Ascending aorta (tissue), 2 donors: ENCODE measurements at regions not wholly inside any gene's neighbourhood (a gene's known extent, or its start where the extent isn't known, plus 50 kb on each side); places are given as distances from the start of the nearest gene placed in this dataset.
A peak's percentile ranks its signal among the peaks of the same experiment; 100 is the strongest.

Experiments
- DNase-seq, 2 donors: peaks; one replicate each; pipeline ENCODE4 v3.0.0-alpha.2; 2019; ENCODE audit warnings: low spot score in 2 of 2
- H3K27ac ChIP-seq, 2 donors: fragments of 200-600 bp; sonication (generic); one replicate each; pipeline ENCODE4 v1.5.1; 2016 to 2017; ENCODE audit warnings: mild to moderate bottlenecking in 1 of 2
- H3K27me3 ChIP-seq: fragments of 200-600 bp; sonication (generic); one replicate; pipeline ENCODE4 v1.5.1; 2017
- H3K36me3 ChIP-seq, 2 donors: fragments of 200-600 bp; sonication (generic); one replicate each; pipeline ENCODE4 v1.5.1; 2016
- H3K4me1 ChIP-seq, 2 donors: fragments of 200-600 bp; sonication (generic); one replicate each; pipeline ENCODE4 v1.5.1; 2016 to 2017; ENCODE audit warnings: mild to moderate bottlenecking in 1 of 2
- H3K4me3 ChIP-seq, 2 donors: fragments of 200-600 bp; sonication (generic); one replicate each; pipeline ENCODE4 v1.5.1; 2016 to 2017; ENCODE audit warnings: mild to moderate bottlenecking in 1 of 2
- H3K9me3 ChIP-seq, 2 donors: fragments of 200-600 bp; sonication (generic); one replicate each; pipeline ENCODE4 v1.5.1; 2016
- CTCF ChIP-seq, 3 experiments: fragments of 200-600 bp in 2 of 3; fragments of 450-650 bp in 1 of 3; sonication (generic) in 2 of 3; IDR thresholded peaks; one replicate each; pipeline ENCODE4 v1.5.1; 2016 to 2019; ENCODE audit warnings: antibody characterized with exemption in 3 of 3, mild to moderate bottlenecking in 1 of 3, moderate library complexity in 1 of 3
- intact Hi-C: fragments of 100-400 bp; cut with DNase I; formaldehyde crosslinking; loops from one replicate; pipeline ENCODE4 v1.15.1; 2023

- Histone ChIP-seq H3K36me3 (no peaks in the 10 kb centered on the region), H3K27ac (peak overlapping the region in 1 of 2 donors; percentile 29), H3K9me3 (no peaks in the 10 kb centered on the region), H3K4me1 (no peaks in the 10 kb centered on the region), H3K4me3 (no peak overlapping the region), H3K27me3 (no peaks in the 10 kb centered on the region)
- intact Hi-C loops = no loop called here
- TF ChIP-seq CTCF (IDR thresholded peaks at IDR 0.05) = no peak
- DNase-seq = no peak
Observed at GRCh38 chr12:88309546-88309945, 167.4 kb downstream of the TMTC3 start.

- TF ChIP-seq CTCF (IDR thresholded peaks at IDR 0.05) = no peak
- no peaks in the 10 kb centered on the region for H3K4me1 ChIP-seq
- H3K27ac ChIP-seq = peak overlapping the region in 1 of 2 donors; percentile 29
- no peaks in the 10 kb centered on the region for H3K27me3 ChIP-seq
- no peaks in the 10 kb centered on the region for H3K36me3 ChIP-seq
- no peak for DNase-seq
- H3K9me3 ChIP-seq = no peaks in the 10 kb centered on the region
- no peak overlapping the region for H3K4me3 ChIP-seq
- intact Hi-C loops = no loop called here
Observed at GRCh38 chr12:88310069-88310468, 168.0 kb downstream of the TMTC3 start.

- Histone ChIP-seq H3K4me3 (no peak overlapping the region), H3K27ac (no peak overlapping the region), H3K9me3 (no peaks in the 10 kb centered on the region), H3K4me1 (no peaks in the 10 kb centered on the region), H3K36me3 (no peaks in the 10 kb centered on the region), H3K27me3 (no peaks in the 10 kb centered on the region)
- intact Hi-C loops = no loop called here
- no peak for DNase-seq
- TF ChIP-seq CTCF (IDR thresholded peaks at IDR 0.05) = no peak
Observed at GRCh38 chr12:88310666-88311065, 168.6 kb downstream of the TMTC3 start.

GRCh38 chr12:88313554-88313953 is 171.4 kb downstream of the TMTC3 start:
- Histone ChIP-seq H3K36me3 (no peaks in the 10 kb centered on the region), H3K27ac (no peak overlapping the region), H3K4me3 (no peak overlapping the region), H3K27me3 (no peaks in the 10 kb centered on the region), H3K9me3 (no peaks in the 10 kb centered on the region), H3K4me1 (no peaks in the 10 kb centered on the region)
- no peak for DNase-seq
- TF ChIP-seq CTCF (IDR thresholded peaks at IDR 0.05) = no peak
- intact Hi-C loops = no loop called here

GRCh38 chr12:88314706-88315105 is 172.6 kb downstream of the TMTC3 start:
- no peaks in the 10 kb centered on the region for H3K27me3 ChIP-seq
- intact Hi-C loops = no loop called here
- no peak for TF ChIP-seq CTCF (IDR thresholded peaks at IDR 0.05)
- no peaks in the 10 kb centered on the region for H3K36me3 ChIP-seq
- DNase-seq = no peak
- H3K4me3 ChIP-seq = no peak overlapping the region
- H3K4me1 ChIP-seq = no peaks in the 10 kb centered on the region
- no peak overlapping the region for H3K27ac ChIP-seq
- H3K9me3 ChIP-seq = no peaks in the 10 kb centered on the region

- H3K9me3 ChIP-seq = no peaks in the 10 kb centered on the region
- TF ChIP-seq CTCF (IDR thresholded peaks at IDR 0.05) = no peak
- no peaks in the 10 kb centered on the region for H3K36me3 ChIP-seq
- intact Hi-C loops = no loop called here
- DNase-seq = no peak
- no peak overlapping the region for H3K27ac ChIP-seq
- no peak overlapping the region for H3K4me3 ChIP-seq
- no peaks in the 10 kb centered on the region for H3K4me1 ChIP-seq
- no peaks in the 10 kb centered on the region for H3K27me3 ChIP-seq
Observed at GRCh38 chr12:88318726-88319125, 176.6 kb downstream of the TMTC3 start.
